DOHH2 (cell line): ENCODE measurements at regions not wholly inside any gene's neighbourhood (a gene's known extent, or its start where the extent isn't known, plus 50 kb on each side); places are given as distances from the start of the nearest gene placed in this dataset.

Source experiments
- H3F3A ChIP-seq: fragments of 200-600 bp; sonication (generic), shearing (Covaris generic); 2 replicates; pipeline ENCODE4 v1.6.0; 2016; ENCODE audit warnings: antibody characterized with exemption, mild to moderate bottlenecking; ENCODE audit not compliant: control insufficient read depth, insufficient read depth
- H3K27ac ChIP-seq: fragments of 200-600 bp; sonication (generic); 2 replicates; pipeline ENCODE4 v1.5.1; 2014; ENCODE audit warnings: low read depth, mild to moderate bottlenecking, low read length, moderate library complexity
- H3K27me3 ChIP-seq: fragments of 200-600 bp; sonication (generic); 2 replicates; pipeline ENCODE4 v1.6.1; 2014; ENCODE audit warnings: mild to moderate bottlenecking, low read length, mixed read lengths; ENCODE audit not compliant: control insufficient read depth
- H3K36me3 ChIP-seq: fragments of 200-600 bp; sonication (generic); 2 replicates; pipeline ENCODE4 v1.6.1; 2014; ENCODE audit warnings: mild to moderate bottlenecking, low read length, moderate library complexity, mixed read lengths; ENCODE audit not compliant: control insufficient read depth
- H3K4me1 ChIP-seq: fragments of 200-600 bp; sonication (generic); 2 replicates; pipeline ENCODE4 v1.6.1; 2014; ENCODE audit warnings: mild to moderate bottlenecking, low read length, mixed read lengths; ENCODE audit not compliant: control insufficient read depth
- H3K4me2 ChIP-seq: fragments of 200-600 bp; sonication (generic); 2 replicates; pipeline ENCODE4 v1.6.0; 2014; ENCODE audit warnings: mild to moderate bottlenecking, low read length, moderate library complexity
- H3K4me3 ChIP-seq: fragments of 200-600 bp; sonication (generic); 2 replicates; pipeline ENCODE4 v1.5.1; 2014; ENCODE audit warnings: mild to moderate bottlenecking, low read length, mixed read lengths
- H3K79me2 ChIP-seq: fragments of 200-600 bp; sonication (generic); 2 replicates; pipeline ENCODE4 v1.6.1; 2014; ENCODE audit warnings: mild to moderate bottlenecking, low read length, mixed read lengths; ENCODE audit not compliant: control insufficient read depth
- H3K9me2 ChIP-seq: fragments of 200-600 bp; sonication (generic); replicated peaks from 2 replicates; pipeline ENCODE4 v1.6.1; 2014; ENCODE audit warnings: mild to moderate bottlenecking, low read length, mixed read lengths; ENCODE audit not compliant: control insufficient read depth
- H3K9me3 ChIP-seq: fragments of 200-600 bp; sonication (generic); 2 replicates; pipeline ENCODE4 v1.6.1; 2014; ENCODE audit warnings: antibody characterized with exemption, low read length, mixed read lengths; ENCODE audit not compliant: control insufficient read depth, insufficient read depth
- H4K20me1 ChIP-seq: fragments of 200-600 bp; sonication (generic); 2 replicates; pipeline ENCODE4 v1.6.0; 2014; ENCODE audit warnings: low read depth, mild to moderate bottlenecking, antibody characterized with exemption, low read length, moderate library complexity; ENCODE audit not compliant: control insufficient read depth, insufficient read depth
- EZH2phosphoT487 ChIP-seq: fragments of 200-600 bp; sonication (generic); IDR thresholded peaks from 2 replicates; pipeline ENCODE4 v1.6.1; 2017; ENCODE audit warnings: borderline replicate concordance, mild to moderate bottlenecking, antibody characterized with exemption, low read length, moderate library complexity, mixed read lengths
- TF ChIP-seq, protein P1 (sequence below): fragments of 200-600 bp; sonication (generic); IDR thresholded peaks from one replicate; pipeline ENCODE4 v1.5.1; 2014; ENCODE audit warnings: antibody characterized with exemption, mild to moderate bottlenecking, low read depth, low read length; ENCODE audit not compliant: poor library complexity, severe bottlenecking

DNA sequence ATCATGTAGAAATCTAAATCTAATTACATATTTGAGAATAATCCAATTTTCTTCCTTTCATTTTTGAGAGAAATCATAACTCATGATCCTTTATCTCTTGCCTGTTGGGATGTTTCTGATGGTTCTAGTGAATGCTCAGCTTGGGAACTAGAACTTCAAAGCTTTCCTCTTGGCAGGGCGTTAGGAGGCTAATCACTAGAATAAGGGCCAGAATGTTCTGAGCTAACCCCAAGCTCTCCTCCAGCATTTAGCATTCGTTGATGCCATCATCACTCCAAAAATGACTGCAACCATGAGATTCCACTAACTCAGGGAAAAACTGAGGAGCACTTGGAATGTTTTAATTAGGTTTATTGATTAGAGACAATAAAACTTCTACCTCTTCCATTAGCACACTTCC is 93.9 kb upstream of the DPT start:
- Histone ChIP-seq H4K20me1 (no peaks in the 10 kb centered on the region), H3K4me2 (no peak overlapping the region), H3K4me3 (no peak overlapping the region)

DNA sequence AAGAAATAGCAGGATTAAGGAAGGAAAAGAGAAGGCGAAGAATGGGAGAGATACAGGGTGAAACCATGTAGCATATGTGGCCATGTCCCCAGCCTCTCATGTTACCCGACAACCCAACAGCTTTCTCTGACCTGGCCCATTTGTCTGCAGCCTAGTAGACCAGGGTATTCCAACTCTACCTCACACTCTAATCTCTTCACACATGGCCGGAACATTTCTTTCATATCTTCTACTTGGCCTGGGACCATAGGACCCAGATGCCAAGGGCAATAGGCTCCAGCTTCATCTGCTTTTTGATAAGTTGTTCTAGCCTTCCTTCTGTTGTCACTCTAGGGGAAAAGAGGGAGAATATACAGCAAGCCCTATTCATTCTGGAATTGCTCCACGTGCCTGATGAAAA is 95.0 kb upstream of the DPT start:
- Histone ChIP-seq H3K36me3 (no peaks in the 10 kb centered on the region), H3K4me1 (no peaks in the 10 kb centered on the region), H3K4me2 (no peak overlapping the region), H3K27ac (no peak overlapping the region), H3K4me3 (no peak overlapping the region), H3F3A (no peaks in the 10 kb centered on the region), H3K9me2 (no peaks in the 10 kb centered on the region), H3K9me3 (no peaks in the 10 kb centered on the region), H4K20me1 (no peaks in the 10 kb centered on the region), H3K79me2 (no peaks in the 10 kb centered on the region), H3K27me3 (no peaks in the 10 kb centered on the region)
- TF ChIP-seq EZH2phosphoT487: no peak
- TF ChIP-seq, protein P1, sequence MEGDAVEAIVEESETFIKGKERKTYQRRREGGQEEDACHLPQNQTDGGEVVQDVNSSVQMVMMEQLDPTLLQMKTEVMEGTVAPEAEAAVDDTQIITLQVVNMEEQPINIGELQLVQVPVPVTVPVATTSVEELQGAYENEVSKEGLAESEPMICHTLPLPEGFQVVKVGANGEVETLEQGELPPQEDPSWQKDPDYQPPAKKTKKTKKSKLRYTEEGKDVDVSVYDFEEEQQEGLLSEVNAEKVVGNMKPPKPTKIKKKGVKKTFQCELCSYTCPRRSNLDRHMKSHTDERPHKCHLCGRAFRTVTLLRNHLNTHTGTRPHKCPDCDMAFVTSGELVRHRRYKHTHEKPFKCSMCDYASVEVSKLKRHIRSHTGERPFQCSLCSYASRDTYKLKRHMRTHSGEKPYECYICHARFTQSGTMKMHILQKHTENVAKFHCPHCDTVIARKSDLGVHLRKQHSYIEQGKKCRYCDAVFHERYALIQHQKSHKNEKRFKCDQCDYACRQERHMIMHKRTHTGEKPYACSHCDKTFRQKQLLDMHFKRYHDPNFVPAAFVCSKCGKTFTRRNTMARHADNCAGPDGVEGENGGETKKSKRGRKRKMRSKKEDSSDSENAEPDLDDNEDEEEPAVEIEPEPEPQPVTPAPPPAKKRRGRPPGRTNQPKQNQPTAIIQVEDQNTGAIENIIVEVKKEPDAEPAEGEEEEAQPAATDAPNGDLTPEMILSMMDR: no peak

More for the DNA sequence above, 93.9 kb upstream of the DPT start:
- Histone ChIP-seq H3K4me1 (no peaks in the 10 kb centered on the region), H3K27ac (no peak overlapping the region), H3K9me2 (no peaks in the 10 kb centered on the region), H3K9me3 (no peaks in the 10 kb centered on the region), H3F3A (no peaks in the 10 kb centered on the region), H3K27me3 (no peaks in the 10 kb centered on the region), H3K36me3 (no peaks in the 10 kb centered on the region), H3K79me2 (no peaks in the 10 kb centered on the region)
- no peak for TF ChIP-seq EZH2phosphoT487
- TF ChIP-seq, protein P1: no peak

DNA sequence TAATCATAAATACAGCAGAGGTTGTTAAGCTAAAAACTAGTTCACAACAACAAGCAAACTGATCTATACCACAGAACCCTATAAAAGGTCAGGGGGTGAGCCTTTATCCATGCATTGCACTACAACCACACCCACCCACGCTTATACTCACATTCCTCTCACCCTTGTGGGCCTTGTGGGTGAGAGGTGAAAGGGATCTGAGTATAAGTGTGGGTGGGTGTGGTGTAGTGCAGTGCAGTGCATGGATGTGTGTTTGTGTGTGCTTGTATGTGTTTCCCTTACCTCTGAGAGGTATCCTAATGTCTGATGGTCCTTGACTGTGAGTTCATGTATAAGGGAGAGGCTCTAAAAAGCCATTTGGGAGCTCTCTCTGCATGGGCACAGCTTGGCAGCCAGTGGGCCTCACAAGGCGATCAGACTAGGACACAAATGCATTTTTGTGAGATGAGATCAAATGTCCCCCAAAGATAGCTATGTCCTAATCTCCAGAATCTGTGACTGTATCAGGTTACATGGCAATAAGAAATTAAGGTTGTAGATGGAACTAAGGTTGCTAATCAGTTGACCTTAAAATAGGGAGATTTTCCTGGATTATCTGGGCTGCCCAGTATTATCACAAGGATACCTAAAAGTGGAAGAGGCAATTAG is 95.5 kb upstream of the DPT start:
- Histone ChIP-seq H3K9me2 (no peaks in the 10 kb centered on the region), H3K9me3 (no peaks in the 10 kb centered on the region), H3K27ac (no peak overlapping the region), H3K27me3 (no peaks in the 10 kb centered on the region), H3K36me3 (no peaks in the 10 kb centered on the region), H3K79me2 (no peaks in the 10 kb centered on the region), H4K20me1 (no peaks in the 10 kb centered on the region), H3K4me3 (no peak overlapping the region), H3K4me1 (no peaks in the 10 kb centered on the region), H3F3A (no peaks in the 10 kb centered on the region), H3K4me2 (no peak overlapping the region)
- no peak for TF ChIP-seq EZH2phosphoT487
- TF ChIP-seq, protein P1: no peak
